GM12878 (cell line): ENCODE measurements at regions not wholly inside any gene's neighbourhood (a gene's known extent, or its start where the extent isn't known, plus 50 kb on each side); places are given as distances from the start of the nearest gene placed in this dataset.

ENCODE experiments used
- ATAC-seq: fragments of 200-7000 bp; cut with Tn5 transposase; 3 replicates; pipeline ENCODE4 v1.9.1; 2020; ENCODE audit warnings: mild to moderate bottlenecking, moderate library complexity
- BruUV-seq: library from RNA; stranded (reverse); fragments of 400-500 nt; replicated peaks from 2 replicates; lab custom pipeline; 2021; lab: Mats Ljungman, UMichigan
- CTCF ChIA-PET: fragments of 300-600 bp; sonication (Branson Sonifier 250); formaldehyde crosslinking; extraction: SDS; loops from one replicate; lab custom pipeline; 2021; ENCODE audit warnings: inconsistent platforms; lab: Yijun Ruan, JAX
- POLR2A ChIA-PET: fragments of 350-600 bp; formaldehyde crosslinking; extraction: SDS; loops from one replicate; lab custom pipeline; 2021; ENCODE audit warnings: inconsistent platforms; lab: Charles Lee
- RAD21 ChIA-PET: fragments of 300-600 bp; sonication (Branson Sonifier 250); formaldehyde crosslinking; loops from one replicate; lab custom pipeline; 2023; ENCODE audit warnings: antibody characterized with exemption; ENCODE audit not compliant: unreplicated experiment; lab: Charles Lee
- SMC1A ChIA-PET: fragments of 300-600 bp; sonication (Branson Sonifier 250); formaldehyde crosslinking; loops from one replicate; lab custom pipeline; 2023; ENCODE audit not compliant: unreplicated experiment, uncharacterized antibody; lab: Charles Lee
- DNase-seq: peaks from one replicate; pipeline ENCODE4 v3.0.0-alpha.2; 2011; ENCODE audit warnings: low read depth, low spot score
- FAIRE-seq: peaks from 3 replicates; lab custom pipeline; 2011; peaks lifted over from hg19 to GRCh38; lab: Jason Lieb, UNC
- H2AFZ ChIP-seq: 2 replicates; pipeline ENCODE4 v1.6.0; 2011; ENCODE audit warnings: low read depth, low read length, control low read depth; ENCODE audit not compliant: control insufficient read depth
- H3K27ac ChIP-seq: 2 replicates; pipeline ENCODE4 v1.5.1; 2011; ENCODE audit warnings: control low read depth; ENCODE audit not compliant: control insufficient read depth, insufficient read depth
- H3K27me3 ChIP-seq, 2 experiments: replicated peaks in 1 of 2; 2 replicates each; pipeline versions ENCODE4 v1.6.0 to v1.6.1; 2011; ENCODE audit warnings: low read length in 1 of 2; ENCODE audit not compliant: control insufficient read depth in 2 of 2, insufficient read depth in 2 of 2
- H3K36me3 ChIP-seq, 2 experiments: 2 replicates each; pipeline ENCODE4 v1.5.1; 2011; ENCODE audit warnings: low read length in 1 of 2; ENCODE audit not compliant: control insufficient read depth in 2 of 2, insufficient read depth in 2 of 2
- H3K4me1 ChIP-seq: 2 replicates; pipeline ENCODE4 v1.6.1; 2011; ENCODE audit warnings: mild to moderate bottlenecking, low read length, moderate library complexity, mixed read lengths; ENCODE audit not compliant: control insufficient read depth, insufficient read depth
- H3K4me2 ChIP-seq: 2 replicates; pipeline ENCODE4 v1.6.0; 2011; ENCODE audit warnings: control low read depth; ENCODE audit not compliant: control insufficient read depth, insufficient read depth
- H3K4me3 ChIP-seq: fragments of 200-600 bp; sonication (generic); 2 replicates; pipeline ENCODE4 v1.5.1; 2016
- H3K79me2 ChIP-seq: 2 replicates; pipeline ENCODE4 v1.6.0; 2011; ENCODE audit warnings: low read length; ENCODE audit not compliant: control insufficient read depth, insufficient read depth
- H3K9ac ChIP-seq: 2 replicates; pipeline ENCODE4 v1.8.0; 2011; ENCODE audit warnings: low read length, control low read depth, mixed read lengths; ENCODE audit not compliant: control insufficient read depth, insufficient read depth
- H3K9me3 ChIP-seq: replicated peaks from 3 replicates; pipeline ENCODE4 v1.5.1; 2011; ENCODE audit warnings: mild to moderate bottlenecking, low read length; ENCODE audit not compliant: control insufficient read depth, insufficient read depth
- H4K20me1 ChIP-seq: 2 replicates; pipeline ENCODE4 v1.6.0; 2011; ENCODE audit not compliant: control insufficient read depth, insufficient read depth
- CHD1 ChIP-seq: IDR thresholded peaks from 2 replicates; pipeline ENCODE4 v1.6.1; 2012; ENCODE audit warnings: low read depth, low read length, improper control_type of control experiment
- CREB1 ChIP-seq: IDR thresholded peaks from 2 replicates; pipeline ENCODE4 v1.6.1; 2012; ENCODE audit warnings: low read depth, mild to moderate bottlenecking, inconsistent platforms
- EGR1 ChIP-seq, 2 experiments: IDR thresholded peaks; 1 replicate in 1 of 2; 2 replicates in 1 of 2; pipeline ENCODE4 v1.6.1; 2011 to 2012; ENCODE audit warnings: low read depth in 2 of 2, low read length in 2 of 2, borderline replicate concordance in 1 of 2, mild to moderate bottlenecking in 1 of 2, moderate library complexity in 1 of 2
- HDAC6 ChIP-seq: fragments of 200-600 bp; sonication (generic); IDR thresholded peaks from one replicate; pipeline ENCODE4 v1.8.0; 2017; ENCODE audit warnings: antibody characterized with exemption; ENCODE audit not compliant: unreplicated experiment
- IRF5 ChIP-seq: fragments of 450-650 bp; IDR thresholded peaks from 2 replicates; pipeline ENCODE4 v1.6.1; 2017; ENCODE audit warnings: borderline replicate concordance
- NR2C1 ChIP-seq: fragments of 450-650 bp; IDR thresholded peaks from 2 replicates; pipeline ENCODE4 v1.6.1; 2017; ENCODE audit warnings: antibody characterized with exemption, mild to moderate bottlenecking, moderate library complexity
- PAX8 ChIP-seq: fragments of 450-650 bp; IDR thresholded peaks from 2 replicates; pipeline ENCODE4 v1.6.1; 2017; ENCODE audit warnings: mild to moderate bottlenecking, moderate library complexity
- POLR2AphosphoS5 ChIP-seq: IDR thresholded peaks from 2 replicates; pipeline ENCODE4 v1.6.1; 2011; ENCODE audit warnings: mild to moderate bottlenecking, low read length, inconsistent platforms
- RCOR1 ChIP-seq: conservative IDR thresholded peaks from 2 replicates; pipeline ENCODE4 v1.6.1; 2012; ENCODE audit warnings: low read depth, low read length, improper control_type of control experiment
- RUNX3 ChIP-seq: IDR thresholded peaks from 2 replicates; pipeline ENCODE4 v1.6.1; 2012; ENCODE audit warnings: low read length, inconsistent platforms
- SMAD1 ChIP-seq: fragments of 450-650 bp; IDR thresholded peaks from 2 replicates; pipeline ENCODE4 v1.6.1; 2018; ENCODE audit warnings: mild to moderate bottlenecking, low read depth; ENCODE audit not compliant: partially characterized antibody
- SP1 ChIP-seq: IDR thresholded peaks from one replicate; pipeline ENCODE4 v1.6.1; 2011; ENCODE audit warnings: low read depth, low read length
- SRF ChIP-seq, 2 experiments: IDR thresholded peaks; 2 replicates each; pipeline ENCODE4 v1.6.1; 2011; ENCODE audit warnings: low read depth in 2 of 2, low read length in 2 of 2, mild to moderate bottlenecking in 1 of 2, moderate library complexity in 1 of 2
- STAT1 ChIP-seq: fragments of 450-650 bp; conservative IDR thresholded peaks from 2 replicates; pipeline ENCODE4 v1.6.1; 2014; ENCODE audit warnings: antibody characterized with exemption, mild to moderate bottlenecking
- ZBTB33 ChIP-seq: fragments of 450-650 bp; IDR thresholded peaks from 2 replicates; pipeline ENCODE4 v1.6.1; 2017; ENCODE audit warnings: mild to moderate bottlenecking
- WGBS: methylation state at CpG from one replicate; pipeline ENCODE4 v1.1.6; 2016; ENCODE audit warnings: low lambda C conversion rate; ENCODE audit not compliant: insufficient replicate concordance, insufficient coverage; ENCODE audit errors: missing lambda C conversion rate; 5-methylcytosine and 5-hydroxymethylcytosine counted together
- in situ Hi-C: fragments of 300-500 bp; cut with MboI; formaldehyde crosslinking; loops from 9 replicates; pipeline ENCODE4 v1.14.3; 2018; ENCODE audit warnings: mixed read lengths
- intact Hi-C: fragments of 100-400 bp; cut with micrococcal nuclease; formaldehyde crosslinking; loops from one replicate; pipeline ENCODE4 v1.14.2; 2022; ENCODE audit not compliant: unreplicated experiment
- TF ChIP-seq, protein P1 (sequence below): fragments of 450-650 bp; conservative IDR thresholded peaks from 2 replicates; pipeline ENCODE4 v1.6.1; 2017; ENCODE audit warnings: mild to moderate bottlenecking, moderate library complexity
- TF ChIP-seq, protein P2 (sequence below): fragments of 450-650 bp; IDR thresholded peaks from 2 replicates; pipeline ENCODE4 v1.6.1; 2016; ENCODE audit warnings: mild to moderate bottlenecking
- TF ChIP-seq, protein P3 (sequence below): fragments of 450-650 bp; IDR thresholded peaks from 2 replicates; pipeline ENCODE4 v1.6.1; 2014; ENCODE audit warnings: mild to moderate bottlenecking

- DNase-seq (no peak), ATAC-seq (no peak)
- H3K4me2 ChIP-seq = no peak overlapping the region
- H3K36me3 ChIP-seq = no peaks in the 10 kb centered on the region
- H3K27me3 ChIP-seq = no peaks in the 10 kb centered on the region
- no peaks in the 10 kb centered on the region for H3K79me2 ChIP-seq
- no peaks in the 10 kb centered on the region for H3K9me3 ChIP-seq
- WGBS = 61% methylated on average over 16 of the region's 16 CpGs
- no peak overlapping the region for H3K9ac ChIP-seq
- H3K4me1 ChIP-seq = no peaks in the 10 kb centered on the region
- H3K27ac ChIP-seq = no peak overlapping the region
- intact Hi-C loops = no loop called here
- TF ChIP-seq EGR1 (IDR thresholded peaks at IDR 0.05; ENCODE audit: borderline replicate concordance in 1 of 2, low read depth in 2 of 2, low read length in 2 of 2) (no peak), NR2C1 (no peak), CHD1 (no peak), SP1 (no peak), SRF (IDR thresholded peaks at IDR 0.05; ENCODE audit: low read depth in 2 of 2, low read length in 2 of 2) (no peak), POLR2AphosphoS5 (no peak), SMAD1 (no peak), STAT1 (no peak), PAX8 (no peak), RUNX3 (no peak), IRF5 (no peak), ZBTB33 (no peak), RCOR1 (no peak), CREB1 (no peak), HDAC6 (no peak)
- TF ChIP-seq, protein P1, sequence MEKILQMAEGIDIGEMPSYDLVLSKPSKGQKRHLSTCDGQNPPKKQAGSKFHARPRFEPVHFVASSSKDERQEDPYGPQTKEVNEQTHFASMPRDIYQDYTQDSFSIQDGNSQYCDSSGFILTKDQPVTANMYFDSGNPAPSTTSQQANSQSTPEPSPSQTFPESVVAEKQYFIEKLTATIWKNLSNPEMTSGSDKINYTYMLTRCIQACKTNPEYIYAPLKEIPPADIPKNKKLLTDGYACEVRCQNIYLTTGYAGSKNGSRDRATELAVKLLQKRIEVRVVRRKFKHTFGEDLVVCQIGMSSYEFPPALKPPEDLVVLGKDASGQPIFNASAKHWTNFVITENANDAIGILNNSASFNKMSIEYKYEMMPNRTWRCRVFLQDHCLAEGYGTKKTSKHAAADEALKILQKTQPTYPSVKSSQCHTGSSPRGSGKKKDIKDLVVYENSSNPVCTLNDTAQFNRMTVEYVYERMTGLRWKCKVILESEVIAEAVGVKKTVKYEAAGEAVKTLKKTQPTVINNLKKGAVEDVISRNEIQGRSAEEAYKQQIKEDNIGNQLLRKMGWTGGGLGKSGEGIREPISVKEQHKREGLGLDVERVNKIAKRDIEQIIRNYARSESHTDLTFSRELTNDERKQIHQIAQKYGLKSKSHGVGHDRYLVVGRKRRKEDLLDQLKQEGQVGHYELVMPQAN = no peak
- TF ChIP-seq, protein P2, sequence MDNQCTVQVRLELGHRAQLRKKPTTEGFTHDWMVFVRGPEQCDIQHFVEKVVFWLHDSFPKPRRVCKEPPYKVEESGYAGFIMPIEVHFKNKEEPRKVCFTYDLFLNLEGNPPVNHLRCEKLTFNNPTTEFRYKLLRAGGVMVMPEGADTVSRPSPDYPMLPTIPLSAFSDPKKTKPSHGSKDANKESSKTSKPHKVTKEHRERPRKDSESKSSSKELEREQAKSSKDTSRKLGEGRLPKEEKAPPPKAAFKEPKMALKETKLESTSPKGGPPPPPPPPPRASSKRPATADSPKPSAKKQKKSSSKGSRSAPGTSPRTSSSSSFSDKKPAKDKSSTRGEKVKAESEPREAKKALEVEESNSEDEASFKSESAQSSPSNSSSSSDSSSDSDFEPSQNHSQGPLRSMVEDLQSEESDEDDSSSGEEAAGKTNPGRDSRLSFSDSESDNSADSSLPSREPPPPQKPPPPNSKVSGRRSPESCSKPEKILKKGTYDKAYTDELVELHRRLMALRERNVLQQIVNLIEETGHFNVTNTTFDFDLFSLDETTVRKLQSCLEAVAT = no peak
- TF ChIP-seq, protein P3, sequence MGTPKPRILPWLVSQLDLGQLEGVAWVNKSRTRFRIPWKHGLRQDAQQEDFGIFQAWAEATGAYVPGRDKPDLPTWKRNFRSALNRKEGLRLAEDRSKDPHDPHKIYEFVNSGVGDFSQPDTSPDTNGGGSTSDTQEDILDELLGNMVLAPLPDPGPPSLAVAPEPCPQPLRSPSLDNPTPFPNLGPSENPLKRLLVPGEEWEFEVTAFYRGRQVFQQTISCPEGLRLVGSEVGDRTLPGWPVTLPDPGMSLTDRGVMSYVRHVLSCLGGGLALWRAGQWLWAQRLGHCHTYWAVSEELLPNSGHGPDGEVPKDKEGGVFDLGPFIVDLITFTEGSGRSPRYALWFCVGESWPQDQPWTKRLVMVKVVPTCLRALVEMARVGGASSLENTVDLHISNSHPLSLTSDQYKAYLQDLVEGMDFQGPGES = no peak
- TF ChIP-seq, all 136 proteins: peak for 0
- ChIA-PET CTCF (no interaction called here), POLR2A (no interaction called here), SMC1A (no interaction called here), RAD21 (no interaction called here)
- in situ Hi-C loops = no loop called here
- FAIRE-seq = no peak
- Histone ChIP-seq H4K20me1 (no peaks in the 10 kb centered on the region), H2AFZ (no peak overlapping the region), H3K4me3 (no peak overlapping the region)
- no TSS peak for BruUV-seq
Observed at GRCh38 chr6:6885521-6886170, 222.1 kb upstream of the RREB1 start.
